ENCODE measurements at regions not wholly inside any gene's neighbourhood (a gene's known extent, or its start where the extent isn't known, plus 50 kb on each side); places are given as distances from the start of the nearest gene placed in this dataset.

- no peak for TF ChIP-seq POLR2AphosphoS5 (IDR thresholded peaks at IDR 0.05; ENCODE audit: low read depth, low read length)
- TF ChIP-seq SPI1 (IDR thresholded peaks at IDR 0.05; ENCODE audit: low read depth, low read length): no peak
- TF ChIP-seq TAF1 (IDR thresholded peaks at IDR 0.05; ENCODE audit: low read depth, low read length): no peak
- TF ChIP-seq POLR2A (IDR thresholded peaks at IDR 0.05; ENCODE audit: low read depth, low read length): no peak
- no peak for TF ChIP-seq POU2F2 (IDR thresholded peaks at IDR 0.05; ENCODE audit: low read depth, low read length)
Observed at GRCh38 chr13:55298201-55298600, 1842.5 kb upstream of the PRR20A start.
